Neural cell (in vitro differentiated cells): ENCODE measurements at regions not wholly inside any gene's neighbourhood (a gene's known extent, or its start where the extent isn't known, plus 50 kb on each side); places are given as distances from the start of the nearest gene placed in this dataset.

ENCODE experiments used
- EP300 ChIP-seq: fragments of 450-650 bp; conservative IDR thresholded peaks from 2 replicates; pipeline ENCODE4 v1.6.1; 2014; ENCODE audit warnings: antibody characterized with exemption, mild to moderate bottlenecking, moderate library complexity; ENCODE audit not compliant: poor library complexity, severe bottlenecking
- POLR2AphosphoS5 ChIP-seq: IDR thresholded peaks from 2 replicates; pipeline ENCODE4 v1.6.1; 2012
- TAF1 ChIP-seq: IDR thresholded peaks from 2 replicates; pipeline ENCODE4 v1.6.1; 2012; ENCODE audit warnings: low read depth
- TF ChIP-seq, protein P1 (sequence below): fragments of 450-650 bp; IDR thresholded peaks from 2 replicates; pipeline ENCODE4 v1.5.1; 2014; ENCODE audit warnings: antibody characterized with exemption, mild to moderate bottlenecking, moderate library complexity; ENCODE audit not compliant: poor library complexity, severe bottlenecking

DNA sequence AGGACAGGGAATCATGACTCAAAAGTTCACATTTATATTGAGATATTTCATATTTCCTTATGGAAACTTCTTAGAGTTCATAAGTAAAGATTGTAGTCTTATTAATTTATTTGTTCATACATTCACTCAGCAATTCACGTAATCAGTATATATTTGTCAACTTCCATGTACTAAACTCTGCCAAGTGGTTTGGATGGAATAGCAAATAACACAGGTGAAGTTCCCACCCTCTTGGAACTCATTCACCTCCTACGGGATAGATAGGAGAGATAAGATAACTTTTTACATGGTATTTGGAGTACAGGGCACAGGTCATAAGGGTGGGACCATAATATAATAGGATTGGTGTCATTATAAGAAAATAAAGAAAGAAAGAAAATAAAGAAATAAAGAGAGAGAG, 234.0 kb downstream of the CDC14C start:
- TF ChIP-seq, protein P1, sequence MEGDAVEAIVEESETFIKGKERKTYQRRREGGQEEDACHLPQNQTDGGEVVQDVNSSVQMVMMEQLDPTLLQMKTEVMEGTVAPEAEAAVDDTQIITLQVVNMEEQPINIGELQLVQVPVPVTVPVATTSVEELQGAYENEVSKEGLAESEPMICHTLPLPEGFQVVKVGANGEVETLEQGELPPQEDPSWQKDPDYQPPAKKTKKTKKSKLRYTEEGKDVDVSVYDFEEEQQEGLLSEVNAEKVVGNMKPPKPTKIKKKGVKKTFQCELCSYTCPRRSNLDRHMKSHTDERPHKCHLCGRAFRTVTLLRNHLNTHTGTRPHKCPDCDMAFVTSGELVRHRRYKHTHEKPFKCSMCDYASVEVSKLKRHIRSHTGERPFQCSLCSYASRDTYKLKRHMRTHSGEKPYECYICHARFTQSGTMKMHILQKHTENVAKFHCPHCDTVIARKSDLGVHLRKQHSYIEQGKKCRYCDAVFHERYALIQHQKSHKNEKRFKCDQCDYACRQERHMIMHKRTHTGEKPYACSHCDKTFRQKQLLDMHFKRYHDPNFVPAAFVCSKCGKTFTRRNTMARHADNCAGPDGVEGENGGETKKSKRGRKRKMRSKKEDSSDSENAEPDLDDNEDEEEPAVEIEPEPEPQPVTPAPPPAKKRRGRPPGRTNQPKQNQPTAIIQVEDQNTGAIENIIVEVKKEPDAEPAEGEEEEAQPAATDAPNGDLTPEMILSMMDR: no peak
- no peak for TF ChIP-seq EP300
- no peak for TF ChIP-seq TAF1
- no peak for TF ChIP-seq POLR2AphosphoS5
